Natural killer cell (primary cell): ENCODE measurements at regions not wholly inside any gene's neighbourhood (a gene's known extent, or its start where the extent isn't known, plus 50 kb on each side); places are given as distances from the start of the nearest gene placed in this dataset.
"Not testable (repeated sequence)": the region's sequence is repeated elsewhere in the genome, so short reads cannot be mapped to it uniquely, and the experiment has no call there.

Experiments
- ATAC-seq, 3 donors: fragments of 150-1000 bp in 2 of 3; fragments of 200-7000 bp in 1 of 3; cut with Tn5 transposase; 1 replicate in 1 of 3; 2 replicates in 2 of 3; pipeline ENCODE4 v1.10.0; 2021; ENCODE audit warnings: mild to moderate bottlenecking in 2 of 3, moderate library complexity in 2 of 3
- DNase-seq, 2 donors: peaks; one replicate each; pipeline versions ENCODE4 v3.0.0 to v3.0.0-alpha.2; 2013 to 2021; ENCODE audit warnings: mixed read lengths in 1 of 2
- H3K27ac ChIP-seq: one replicate; pipeline ENCODE4 v1.5.1; 2013; ENCODE audit warnings: mild to moderate bottlenecking, low read length
- H3K27me3 ChIP-seq: one replicate; pipeline ENCODE4 v1.6.1; 2013; ENCODE audit warnings: low read length; ENCODE audit not compliant: control insufficient read depth, insufficient read depth
- H3K36me3 ChIP-seq: one replicate; pipeline ENCODE4 v1.6.1; 2013; ENCODE audit warnings: low read length; ENCODE audit not compliant: control insufficient read depth, insufficient read depth
- H3K4me1 ChIP-seq: one replicate; pipeline ENCODE4 v1.6.1; 2013; ENCODE audit warnings: low read length; ENCODE audit not compliant: control insufficient read depth, insufficient read depth
- H3K4me3 ChIP-seq: one replicate; pipeline ENCODE4 v1.5.1; 2013; ENCODE audit warnings: low read length
- H3K9me3 ChIP-seq: one replicate; pipeline ENCODE4 v1.6.1; 2013; ENCODE audit warnings: low read length; ENCODE audit not compliant: control insufficient read depth, insufficient read depth
- H3K27ac Mint-ChIP-seq, 2 donors: one replicate each; pipeline ENCODE4 v1.8.0; 2022; ENCODE audit warnings: mild to moderate bottlenecking in 2 of 2, mixed read lengths in 2 of 2, moderate library complexity in 1 of 2
- H3K27me3 Mint-ChIP-seq, 2 donors: one replicate each; pipeline ENCODE4 v1.8.0; 2022; ENCODE audit warnings: low read depth in 2 of 2, mixed read lengths in 2 of 2
- H3K36me3 Mint-ChIP-seq: one replicate; pipeline ENCODE4 v1.8.0; 2022; ENCODE audit warnings: mixed read lengths
- H3K4me1 Mint-ChIP-seq, 2 donors: one replicate each; pipeline ENCODE4 v1.8.0; 2022; ENCODE audit warnings: mixed read lengths in 2 of 2
- H3K4me3 Mint-ChIP-seq: one replicate; pipeline ENCODE4 v1.8.0; 2022; ENCODE audit warnings: mild to moderate bottlenecking, moderate library complexity, mixed read lengths
- H3K9me3 Mint-ChIP-seq, 2 donors: one replicate each; pipeline ENCODE4 v1.8.0; 2022; ENCODE audit warnings: mixed read lengths in 2 of 2
- WGBS: methylation state at CpG from one replicate; pipeline ENCODE4 v1.1.7; 2013; ENCODE audit warnings: missing lambda C conversion rate; ENCODE audit not compliant: insufficient coverage; 5-methylcytosine and 5-hydroxymethylcytosine counted together
- intact Hi-C: fragments of 100-400 bp; cut with micrococcal nuclease; formaldehyde crosslinking; loops from one replicate; pipeline ENCODE4 v1.14.2; 2022
- TF ChIP-seq, protein P1 (sequence below): fragments of 200-600 bp; IDR thresholded peaks from one replicate; pipeline ENCODE4 v1.8.0; 2022; ENCODE audit warnings: antibody characterized with exemption

DNA sequence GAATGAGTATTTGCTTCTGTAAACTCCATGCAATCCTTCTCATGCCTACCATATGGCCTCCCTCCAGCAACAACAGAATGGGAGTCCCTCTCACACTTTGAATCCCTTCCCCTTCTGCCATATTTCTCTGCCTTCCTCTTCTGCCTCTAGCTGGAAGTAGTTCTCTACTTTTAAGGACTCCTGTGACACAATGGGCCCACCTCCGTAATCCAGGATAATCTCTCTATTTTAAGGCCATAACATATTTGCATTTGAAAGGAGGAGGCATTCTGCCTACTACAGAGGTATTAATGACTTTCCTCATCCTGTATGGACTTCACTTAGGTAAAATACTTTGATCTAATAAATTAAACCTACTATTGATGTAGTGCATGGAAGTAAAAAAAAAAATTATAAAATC lies 155.4 kb upstream of the ITGA1 start:
- Mint-ChIP-seq H3K4me3 (no peak overlapping the region), H3K36me3 (no peaks in the 10 kb centered on the region), H3K27ac (no peak overlapping the region), H3K9me3 (peaks cover 0 to 13% of the 10 kb centered on the region in 2 donors), H3K27me3 (no peaks in the 10 kb centered on the region), H3K4me1 (no peaks in the 10 kb centered on the region)
- no peak overlapping the region for H3K4me3 ChIP-seq
- intact Hi-C loops: no loop called here
- no peaks in the 10 kb centered on the region for H3K36me3 ChIP-seq
- no peak overlapping the region for H3K27ac ChIP-seq
- no peaks in the 10 kb centered on the region for H3K27me3 ChIP-seq
- no peaks in the 10 kb centered on the region for H3K4me1 ChIP-seq
- WGBS: 100% methylated on average over 1 of the region's 1 CpG
- DNase-seq (no peak), ATAC-seq (no peak)
- no peaks in the 10 kb centered on the region for H3K9me3 ChIP-seq
- TF ChIP-seq, protein P1, sequence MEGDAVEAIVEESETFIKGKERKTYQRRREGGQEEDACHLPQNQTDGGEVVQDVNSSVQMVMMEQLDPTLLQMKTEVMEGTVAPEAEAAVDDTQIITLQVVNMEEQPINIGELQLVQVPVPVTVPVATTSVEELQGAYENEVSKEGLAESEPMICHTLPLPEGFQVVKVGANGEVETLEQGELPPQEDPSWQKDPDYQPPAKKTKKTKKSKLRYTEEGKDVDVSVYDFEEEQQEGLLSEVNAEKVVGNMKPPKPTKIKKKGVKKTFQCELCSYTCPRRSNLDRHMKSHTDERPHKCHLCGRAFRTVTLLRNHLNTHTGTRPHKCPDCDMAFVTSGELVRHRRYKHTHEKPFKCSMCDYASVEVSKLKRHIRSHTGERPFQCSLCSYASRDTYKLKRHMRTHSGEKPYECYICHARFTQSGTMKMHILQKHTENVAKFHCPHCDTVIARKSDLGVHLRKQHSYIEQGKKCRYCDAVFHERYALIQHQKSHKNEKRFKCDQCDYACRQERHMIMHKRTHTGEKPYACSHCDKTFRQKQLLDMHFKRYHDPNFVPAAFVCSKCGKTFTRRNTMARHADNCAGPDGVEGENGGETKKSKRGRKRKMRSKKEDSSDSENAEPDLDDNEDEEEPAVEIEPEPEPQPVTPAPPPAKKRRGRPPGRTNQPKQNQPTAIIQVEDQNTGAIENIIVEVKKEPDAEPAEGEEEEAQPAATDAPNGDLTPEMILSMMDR: no peak

DNA sequence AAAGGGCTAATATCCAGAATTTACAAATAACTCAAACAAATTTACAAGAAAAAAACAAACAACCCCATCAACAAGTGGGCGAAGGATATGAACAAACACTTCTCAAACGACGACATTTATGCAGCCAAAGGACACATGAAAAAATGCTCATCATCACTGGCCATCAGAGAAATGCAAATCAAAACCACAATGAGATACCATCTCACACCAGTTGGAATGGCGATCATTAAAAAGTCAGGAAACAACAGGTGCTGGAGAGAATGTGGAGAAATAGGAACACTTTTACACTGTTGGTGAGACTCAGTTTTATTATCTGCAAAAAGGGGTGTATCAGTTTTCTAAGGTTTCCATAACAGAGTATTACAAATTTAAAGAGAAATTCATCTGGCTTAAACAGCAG lies 153.5 kb upstream of the ITGA1 start:
- ATAC-seq, H3K27ac Mint-ChIP-seq, H3K36me3 Mint-ChIP-seq, H3K27me3 Mint-ChIP-seq, DNase-seq, H3K27me3 ChIP-seq, H3K36me3 ChIP-seq, H3K4me3 Mint-ChIP-seq, H3K9me3 ChIP-seq, H3K4me1 Mint-ChIP-seq, H3K27ac ChIP-seq, H3K4me1 ChIP-seq, H3K4me3 ChIP-seq, intact Hi-C loops: not testable (repeated sequence)
- H3K9me3 Mint-ChIP-seq: peaks cover 0 to 10% of the 10 kb centered on the region in 2 donors
- 100% methylated on average over 2 of the region's 4 CpGs for WGBS

DNA sequence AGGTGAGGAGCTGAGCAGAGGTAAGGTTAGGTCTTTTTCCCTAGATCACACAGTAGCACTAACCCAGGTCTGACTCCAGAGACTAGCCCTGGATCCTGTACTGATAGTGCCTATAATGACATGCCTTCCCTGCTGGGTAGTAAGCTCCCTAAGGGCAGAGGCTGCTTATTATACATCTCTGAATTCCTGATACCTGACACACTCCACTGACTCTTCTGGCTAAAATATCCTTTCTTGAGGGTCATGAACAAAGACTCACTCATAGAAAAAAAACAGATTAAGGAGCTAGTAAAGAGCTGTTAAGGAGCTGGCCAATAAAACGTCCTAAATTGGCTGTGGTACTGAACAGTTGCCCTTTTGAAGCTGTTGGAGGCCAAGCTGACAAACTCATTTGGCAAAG lies 149.0 kb upstream of the ITGA1 start:
- H3K27ac Mint-ChIP-seq: no peak overlapping the region
- Histone ChIP-seq H3K36me3 (no peaks in the 10 kb centered on the region), H3K27me3 (no peaks in the 10 kb centered on the region), H3K27ac (no peak overlapping the region), H3K4me1 (no peaks in the 10 kb centered on the region), H3K9me3 (no peaks in the 10 kb centered on the region), H3K4me3 (no peak overlapping the region)
- TF ChIP-seq, protein P1: no peak
- ATAC-seq (no peak), DNase-seq (no peak)
- H3K4me1 Mint-ChIP-seq: no peaks in the 10 kb centered on the region
- H3K36me3 Mint-ChIP-seq: no peaks in the 10 kb centered on the region
- intact Hi-C loops: no loop called here
- H3K9me3 Mint-ChIP-seq: peaks cover 0 to 3% of the 10 kb centered on the region in 2 donors
- 53% methylated on average over 1 of the region's 1 CpG for WGBS
- no peaks in the 10 kb centered on the region for H3K27me3 Mint-ChIP-seq
- no peak overlapping the region for H3K4me3 Mint-ChIP-seq

DNA sequence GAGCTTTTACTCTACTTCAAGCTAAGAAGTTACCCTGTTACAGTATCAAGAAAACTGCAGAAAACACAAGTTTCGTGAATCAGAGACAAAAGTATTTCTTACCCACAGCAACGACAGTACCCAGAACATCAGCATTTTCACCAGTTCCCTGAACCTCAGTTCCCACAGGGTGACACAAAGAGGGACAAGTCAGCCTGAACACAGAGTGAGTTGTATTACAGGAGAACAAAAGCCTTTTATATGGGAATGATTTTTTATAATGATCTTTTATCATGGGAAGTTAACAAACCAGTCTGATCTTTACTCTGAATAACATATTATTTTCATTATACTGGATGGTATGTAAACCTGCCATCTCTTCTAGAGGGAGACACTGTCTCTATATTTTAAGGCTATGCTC lies 139.0 kb upstream of the ITGA1 start:
- ATAC-seq (no peak), DNase-seq (no peak)
- peaks cover 0 to 2% of the 10 kb centered on the region in 2 donors for H3K9me3 Mint-ChIP-seq
- H3K36me3 Mint-ChIP-seq: no peaks in the 10 kb centered on the region
- H3K4me1 ChIP-seq: no peaks in the 10 kb centered on the region
- H3K9me3 ChIP-seq: peaks cover 4% of the 10 kb centered on the region
- WGBS: 95% methylated on average over 2 of the region's 2 CpGs
- H3K27ac ChIP-seq: no peak overlapping the region
- no peak overlapping the region for H3K27ac Mint-ChIP-seq
- H3K4me1 Mint-ChIP-seq: no peaks in the 10 kb centered on the region
- H3K36me3 ChIP-seq: no peaks in the 10 kb centered on the region
- H3K4me3 ChIP-seq: no peak overlapping the region
- intact Hi-C loops: no loop called here
- TF ChIP-seq, protein P1: no peak
- peaks cover 0 to 20% of the 10 kb centered on the region in 2 donors for H3K27me3 Mint-ChIP-seq
- H3K4me3 Mint-ChIP-seq: no peak overlapping the region
- no peaks in the 10 kb centered on the region for H3K27me3 ChIP-seq
